ENCODE measurements at regions not wholly inside any gene's neighbourhood (a gene's known extent, or its start where the extent isn't known, plus 50 kb on each side); places are given as distances from the start of the nearest gene placed in this dataset.

DNA sequence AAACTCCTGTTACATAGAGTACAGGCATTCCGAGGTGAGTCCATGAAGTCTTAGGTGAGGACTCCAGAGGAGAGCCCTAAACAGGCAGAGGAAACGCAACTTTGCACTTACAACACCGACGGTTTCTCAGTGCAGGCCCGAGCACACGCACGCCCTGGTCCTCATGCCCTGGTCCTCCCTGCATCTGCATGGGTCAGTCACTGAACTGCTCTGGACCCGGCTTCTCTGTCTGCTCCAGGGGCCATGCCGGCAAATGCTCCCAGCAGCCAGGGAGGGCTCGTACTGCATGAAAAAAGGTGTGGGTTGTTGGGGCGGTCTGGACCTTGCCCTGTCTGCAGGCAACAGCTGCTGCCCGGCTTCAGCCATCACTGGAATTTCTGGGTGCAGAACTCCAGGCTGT is 317.3 kb upstream of the SHH start:
- no peak for TF ChIP-seq CTCF (conservative IDR thresholded peaks at IDR 0.05 in 1 of 2, IDR thresholded peaks at IDR 0.05 in 1 of 2; ENCODE audit: low read depth in 1 of 2, low read length in 2 of 2)
- TF ChIP-seq EZH2 (IDR thresholded peaks at IDR 0.05; ENCODE audit: low read length, missing control alignments), result no peak
